GM23248 (cell line): ENCODE measurements at regions not wholly inside any gene's neighbourhood (a gene's known extent, or its start where the extent isn't known, plus 50 kb on each side); places are given as distances from the start of the nearest gene placed in this dataset.

ENCODE experiments used
- DNase-seq: peaks from one replicate; pipeline ENCODE4 v3.0.0-alpha.2; 2015
- H2AFZ ChIP-seq: fragments of 200-600 bp; sonication (generic); 2 replicates; pipeline ENCODE4 v1.6.1; 2016; ENCODE audit warnings: antibody characterized with exemption
- H3F3A ChIP-seq: fragments of 200-600 bp; sonication (generic); 2 replicates; pipeline ENCODE4 v1.6.1; 2016; ENCODE audit warnings: mild to moderate bottlenecking, antibody characterized with exemption, mixed run types; ENCODE audit not compliant: insufficient read depth
- H3K27ac ChIP-seq: fragments of 200-600 bp; sonication (generic); 2 replicates; pipeline ENCODE4 v1.5.1; 2016; ENCODE audit warnings: mild to moderate bottlenecking
- H3K27me3 ChIP-seq: fragments of 200-600 bp; sonication (generic); replicated peaks from 2 replicates; pipeline ENCODE4 v1.6.1; 2016; ENCODE audit warnings: mild to moderate bottlenecking; ENCODE audit not compliant: insufficient read depth
- H3K36me3 ChIP-seq: fragments of 200-600 bp; sonication (generic); 2 replicates; pipeline ENCODE4 v1.6.1; 2016; ENCODE audit warnings: low read depth, mild to moderate bottlenecking
- H3K4me1 ChIP-seq: fragments of 200-600 bp; sonication (generic); 2 replicates; pipeline ENCODE4 v1.6.1; 2016; ENCODE audit warnings: mild to moderate bottlenecking; ENCODE audit not compliant: insufficient read depth
- H3K4me2 ChIP-seq: fragments of 200-600 bp; sonication (generic); one replicate; pipeline ENCODE4 v1.6.1; 2016; ENCODE audit warnings: mild to moderate bottlenecking; ENCODE audit not compliant: unreplicated experiment
- H3K4me3 ChIP-seq: fragments of 200-600 bp; sonication (generic); 2 replicates; pipeline ENCODE4 v1.5.1; 2016; ENCODE audit warnings: mild to moderate bottlenecking
- H3K79me2 ChIP-seq: fragments of 200-600 bp; sonication (generic); 2 replicates; pipeline ENCODE4 v1.6.1; 2016; ENCODE audit warnings: mild to moderate bottlenecking; ENCODE audit not compliant: insufficient read depth
- H3K9ac ChIP-seq: fragments of 200-600 bp; sonication (generic); 2 replicates; pipeline ENCODE4 v1.6.1; 2016; ENCODE audit warnings: mild to moderate bottlenecking
- H3K9me2 ChIP-seq: fragments of 200-600 bp; sonication (generic); 2 replicates; pipeline ENCODE4 v1.6.1; 2016; ENCODE audit warnings: mixed run types, mild to moderate bottlenecking, moderate library complexity; ENCODE audit not compliant: insufficient read depth
- H3K9me3 ChIP-seq: fragments of 200-600 bp; sonication (generic); one replicate; pipeline ENCODE4 v1.6.1; 2017; ENCODE audit warnings: low read depth
- H4K20me1 ChIP-seq: fragments of 200-600 bp; sonication (generic); 2 replicates; pipeline ENCODE4 v1.6.0; 2016; ENCODE audit not compliant: insufficient read depth
- EZH2 ChIP-seq: fragments of 200-600 bp; sonication (generic); IDR thresholded peaks from 2 replicates; pipeline ENCODE4 v1.6.1; 2018; ENCODE audit warnings: antibody characterized with exemption, mild to moderate bottlenecking; ENCODE audit not compliant: insufficient read depth, poor library complexity, severe bottlenecking
- EZH2phosphoT487 ChIP-seq: fragments of 200-600 bp; sonication (generic); IDR thresholded peaks from 2 replicates; pipeline ENCODE4 v1.6.1; 2018; ENCODE audit warnings: antibody characterized with exemption, moderate library complexity, mild to moderate bottlenecking, low read depth; ENCODE audit not compliant: insufficient read depth
- WGBS, 2 experiments: methylation state at CpG; one replicate each; pipeline ENCODE4 v1.1.6; 2015 to 2017; ENCODE audit warnings: low lambda C conversion rate in 2 of 2, low coverage in 1 of 2; ENCODE audit errors: missing lambda C conversion rate in 2 of 2; 5-methylcytosine and 5-hydroxymethylcytosine counted together
- in situ Hi-C: fragments of 300-500 bp; cut with MboI; formaldehyde crosslinking; loops from 2 replicates; pipeline ENCODE4 v1.15.0; 2020

DNA sequence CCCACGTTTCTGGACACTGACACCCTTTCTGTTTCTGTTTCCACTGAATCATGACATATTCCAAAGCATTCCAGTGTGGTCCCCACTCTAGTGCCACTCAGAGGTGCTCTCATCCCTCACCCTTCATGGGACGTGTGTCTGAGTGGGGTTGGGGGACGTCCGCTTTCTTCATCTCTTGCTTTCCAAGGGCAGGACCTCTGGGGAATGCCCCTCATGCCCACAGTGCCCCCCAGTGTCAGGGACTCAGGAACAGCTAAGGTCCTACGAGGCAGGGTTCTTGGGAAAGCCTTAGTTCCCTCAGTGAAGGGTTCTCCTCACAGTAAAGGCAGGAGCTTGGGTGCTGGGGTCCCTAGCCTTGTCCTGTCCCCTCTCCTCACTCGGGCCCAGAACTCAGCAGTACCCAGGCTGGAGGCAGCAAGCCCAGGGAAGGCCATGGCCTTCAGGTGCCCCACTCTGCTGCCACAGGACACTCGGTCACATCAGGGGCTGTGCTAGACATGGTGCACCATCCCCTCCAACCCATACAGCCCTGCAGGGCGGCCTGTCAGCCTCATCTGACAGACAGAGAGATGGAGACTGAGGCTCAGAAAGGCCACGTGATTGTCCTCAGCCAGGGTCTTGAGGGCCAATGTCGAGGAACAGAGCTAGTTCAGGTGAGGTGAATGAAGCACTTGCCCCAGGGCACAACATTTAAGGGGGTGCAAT, 261.0 kb downstream of the TLE3 start:
- Histone ChIP-seq H3K9me2 (no peaks in the 10 kb centered on the region), H4K20me1 (no peaks in the 10 kb centered on the region), H3K4me2 (no peak overlapping the region), H3K27ac (no peak overlapping the region), H3K9ac (no peak overlapping the region), H3K9me3 (no peaks in the 10 kb centered on the region), H3K79me2 (no peaks in the 10 kb centered on the region), H3K27me3 (peaks cover 47% of the 10 kb centered on the region), H3K36me3 (no peaks in the 10 kb centered on the region), H3F3A (no peaks in the 10 kb centered on the region), H2AFZ (no peak overlapping the region), H3K4me3 (no peak overlapping the region), H3K4me1 (no peaks in the 10 kb centered on the region)
- WGBS, 2 experiments, result 42 to 49% methylated on average over 9 to 10 of the region's 10 CpGs
- in situ Hi-C loops, result no loop called here
- TF ChIP-seq EZH2phosphoT487, result no peak
- no peak for TF ChIP-seq EZH2
- no peak for DNase-seq

DNA sequence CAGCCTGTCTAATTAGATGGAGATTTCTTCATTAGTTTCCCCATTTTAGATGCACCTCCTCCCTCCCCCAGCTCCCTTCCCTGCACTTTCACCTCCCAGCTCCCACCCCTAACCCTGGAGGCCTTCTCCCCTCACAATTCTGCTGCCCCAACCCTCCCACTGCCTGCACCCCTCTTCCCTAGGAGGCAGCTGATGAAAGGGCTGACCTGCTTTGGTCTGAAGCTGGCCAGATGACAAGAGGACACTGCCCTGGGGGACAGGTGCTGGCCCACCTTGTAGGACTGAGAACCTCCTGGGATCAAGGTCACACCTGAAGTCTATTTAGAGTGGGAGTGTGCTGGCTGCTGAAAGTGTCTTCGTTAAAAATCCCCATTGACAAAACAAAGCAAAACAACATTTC, 259.4 kb downstream of the TLE3 start:
- Histone ChIP-seq H3K27me3 (peaks cover 39% of the 10 kb centered on the region), H3K4me2 (no peak overlapping the region), H4K20me1 (no peaks in the 10 kb centered on the region), H3K4me1 (no peaks in the 10 kb centered on the region), H3K79me2 (no peaks in the 10 kb centered on the region), H3F3A (no peaks in the 10 kb centered on the region), H3K9ac (no peak overlapping the region), H3K9me2 (no peaks in the 10 kb centered on the region), H3K4me3 (no peak overlapping the region), H3K9me3 (no peaks in the 10 kb centered on the region), H3K36me3 (no peaks in the 10 kb centered on the region), H3K27ac (no peak overlapping the region), H2AFZ (no peak overlapping the region)
- TF ChIP-seq EZH2phosphoT487 (no peak), EZH2 (no peak)
- WGBS, 2 experiments, result 94 to 95% methylated on average over 1 of the region's 1 CpG
- in situ Hi-C loops, result no loop called here
- no peak for DNase-seq

DNA sequence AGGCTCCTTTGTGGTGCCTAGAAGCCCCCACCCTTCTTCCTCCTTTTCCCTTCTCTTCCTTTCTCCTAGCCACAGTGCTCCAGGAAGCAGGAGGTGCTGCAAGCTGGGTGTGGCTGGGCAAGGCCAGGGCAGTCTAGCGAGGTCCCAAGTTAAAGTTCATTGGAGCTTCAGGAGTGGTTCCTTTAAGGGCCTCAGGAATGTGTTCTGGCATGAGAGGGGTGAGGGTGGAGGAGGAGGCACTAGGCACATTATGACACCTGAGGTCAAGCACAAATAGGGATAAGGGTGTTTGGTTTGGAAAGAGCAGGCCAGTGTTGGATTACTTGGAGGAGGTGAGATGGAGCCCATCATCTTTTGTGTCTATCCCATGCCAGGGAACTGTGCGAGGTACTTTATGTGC, 258.7 kb downstream of the TLE3 start:
- Histone ChIP-seq H3K4me1 (no peaks in the 10 kb centered on the region), H3K27me3 (peaks cover 32% of the 10 kb centered on the region), H3K36me3 (no peaks in the 10 kb centered on the region), H4K20me1 (no peaks in the 10 kb centered on the region), H3K79me2 (no peaks in the 10 kb centered on the region), H3K9ac (no peak overlapping the region), H3K4me3 (no peak overlapping the region), H3K4me2 (no peak overlapping the region), H2AFZ (no peak overlapping the region), H3F3A (no peaks in the 10 kb centered on the region), H3K9me3 (no peaks in the 10 kb centered on the region), H3K9me2 (no peaks in the 10 kb centered on the region), H3K27ac (no peak overlapping the region)
- TF ChIP-seq EZH2 (no peak), EZH2phosphoT487 (no peak)
- DNase-seq, result no peak
- in situ Hi-C loops, result no loop called here
- whole genome bisulfite sequencing, 2 experiments, result 85 to 88% methylated on average over 2 of the region's 2 CpGs

DNA sequence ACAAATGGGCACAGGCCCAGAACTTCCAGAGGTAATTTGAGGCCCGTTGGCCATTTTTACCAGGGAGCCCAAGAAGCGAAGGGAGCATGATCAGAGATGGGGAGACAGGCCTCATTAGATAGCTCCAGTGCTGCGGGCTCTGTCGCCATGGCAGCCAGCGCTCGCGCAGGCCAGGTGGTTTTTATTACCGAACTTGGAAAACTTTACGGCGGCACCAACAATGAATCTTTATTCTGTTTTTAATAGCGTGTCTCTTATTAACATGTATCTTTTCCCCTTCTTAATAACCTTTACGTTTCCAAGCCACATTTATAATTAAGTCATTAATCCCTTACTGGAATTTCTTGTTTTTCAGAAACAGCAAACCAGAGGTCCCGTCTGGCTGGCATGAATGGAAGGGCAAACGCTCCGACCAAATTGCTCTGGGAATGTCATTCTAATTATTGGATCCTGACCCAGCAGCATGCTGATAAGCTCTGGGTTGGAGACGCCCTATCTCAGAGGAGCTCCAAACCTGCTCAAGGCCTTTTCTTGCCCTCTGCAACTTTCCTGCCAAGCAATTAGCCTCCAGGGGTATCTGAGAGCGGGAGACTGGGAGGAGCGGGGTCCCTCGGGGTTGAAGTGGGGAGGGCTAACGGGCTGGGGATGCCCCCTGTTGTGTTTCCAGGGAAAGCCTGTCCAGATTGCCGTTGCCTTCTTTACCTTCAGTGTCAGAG, 256.4 kb downstream of the TLE3 start:
- no peaks in the 10 kb centered on the region for H4K20me1 ChIP-seq
- in situ Hi-C loops, result no loop called here
- H3K9me3 ChIP-seq, result no peaks in the 10 kb centered on the region
- H2AFZ ChIP-seq, result no peak overlapping the region
- no peak overlapping the region for H3K4me2 ChIP-seq
- H3K36me3 ChIP-seq, result no peaks in the 10 kb centered on the region
- no peak overlapping the region for H3K4me3 ChIP-seq
- peak; percentile 30 for DNase-seq
- H3K9ac ChIP-seq, result no peak overlapping the region
- H3K79me2 ChIP-seq, result no peaks in the 10 kb centered on the region
- TF ChIP-seq EZH2phosphoT487 (no peak), EZH2 (no peak)
- no peaks in the 10 kb centered on the region for H3K4me1 ChIP-seq
- H3F3A ChIP-seq, result no peaks in the 10 kb centered on the region
- WGBS, 2 experiments, result 30 to 32% methylated on average over 20 to 21 of the region's 21 CpGs
- H3K9me2 ChIP-seq, result no peaks in the 10 kb centered on the region
- peaks cover 17% of the 10 kb centered on the region for H3K27me3 ChIP-seq
- no peak overlapping the region for H3K27ac ChIP-seq
